Endothelial cell of umbilical vein (primary cell): ENCODE measurements at regions not wholly inside any gene's neighbourhood (a gene's known extent, or its start where the extent isn't known, plus 50 kb on each side); places are given as distances from the start of the nearest gene placed in this dataset.

Experiments
- CTCF ChIP-seq, 2 donors: IDR thresholded peaks; 1 replicate in 1 of 2; 2 replicates in 1 of 2; pipeline ENCODE4 v1.5.1; 2011; ENCODE audit warnings: low read length in 2 of 2, mild to moderate bottlenecking in 2 of 2, moderate library complexity in 2 of 2, control low read depth in 1 of 2, inconsistent platforms in 1 of 2, low read depth in 1 of 2; ENCODE audit not compliant: insufficient read depth in 1 of 2; ENCODE audit errors: extremely low read depth in 1 of 2
- EZH2 ChIP-seq: IDR thresholded peaks from 2 replicates; pipeline ENCODE4 v1.6.1; 2012; ENCODE audit warnings: borderline replicate concordance, low read depth, mild to moderate bottlenecking, moderate library complexity, low read length, inconsistent platforms; ENCODE audit not compliant: severe bottlenecking
- POLR2AphosphoS5 ChIP-seq: IDR thresholded peaks from 2 replicates; pipeline ENCODE4 v1.6.1; 2012; ENCODE audit warnings: low read depth, mild to moderate bottlenecking, control low read depth, low read length, moderate library complexity; ENCODE audit not compliant: insufficient read depth

GRCh38 chr6:51163843-51164529 lies 345.3 kb downstream of the TFAP2B start:
- no peak for TF ChIP-seq POLR2AphosphoS5
- no peak for TF ChIP-seq EZH2
- no peak for TF ChIP-seq CTCF (IDR thresholded peaks at IDR 0.05; ENCODE audit: extremely low read depth in 1 of 2, insufficient read depth in 1 of 2, low read depth in 1 of 2, low read length in 2 of 2)
